ENCODE measurements at regions not wholly inside any gene's neighbourhood (a gene's known extent, or its start where the extent isn't known, plus 50 kb on each side); places are given as distances from the start of the nearest gene placed in this dataset.

DNA sequence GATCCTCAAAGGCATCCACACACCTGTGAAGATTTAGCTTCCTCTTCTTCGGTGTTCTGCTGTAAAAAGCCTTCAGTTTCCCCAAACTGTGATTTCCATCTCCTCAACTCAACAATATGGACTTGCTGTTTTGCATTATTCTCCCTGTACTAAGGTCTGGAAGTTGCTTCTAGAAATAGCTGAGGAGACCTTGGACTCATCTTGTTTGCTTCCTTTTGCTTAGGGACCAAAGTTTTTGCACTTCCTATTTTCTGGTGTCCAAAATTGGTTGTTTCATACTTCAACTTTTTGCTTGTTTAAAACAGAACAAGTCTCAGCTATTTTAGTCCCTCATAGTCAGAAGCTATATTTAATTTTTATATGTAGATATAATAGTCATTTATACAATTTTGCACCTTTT is 201.9 kb upstream of the COPS8 start:
- TF ChIP-seq, protein P1, sequence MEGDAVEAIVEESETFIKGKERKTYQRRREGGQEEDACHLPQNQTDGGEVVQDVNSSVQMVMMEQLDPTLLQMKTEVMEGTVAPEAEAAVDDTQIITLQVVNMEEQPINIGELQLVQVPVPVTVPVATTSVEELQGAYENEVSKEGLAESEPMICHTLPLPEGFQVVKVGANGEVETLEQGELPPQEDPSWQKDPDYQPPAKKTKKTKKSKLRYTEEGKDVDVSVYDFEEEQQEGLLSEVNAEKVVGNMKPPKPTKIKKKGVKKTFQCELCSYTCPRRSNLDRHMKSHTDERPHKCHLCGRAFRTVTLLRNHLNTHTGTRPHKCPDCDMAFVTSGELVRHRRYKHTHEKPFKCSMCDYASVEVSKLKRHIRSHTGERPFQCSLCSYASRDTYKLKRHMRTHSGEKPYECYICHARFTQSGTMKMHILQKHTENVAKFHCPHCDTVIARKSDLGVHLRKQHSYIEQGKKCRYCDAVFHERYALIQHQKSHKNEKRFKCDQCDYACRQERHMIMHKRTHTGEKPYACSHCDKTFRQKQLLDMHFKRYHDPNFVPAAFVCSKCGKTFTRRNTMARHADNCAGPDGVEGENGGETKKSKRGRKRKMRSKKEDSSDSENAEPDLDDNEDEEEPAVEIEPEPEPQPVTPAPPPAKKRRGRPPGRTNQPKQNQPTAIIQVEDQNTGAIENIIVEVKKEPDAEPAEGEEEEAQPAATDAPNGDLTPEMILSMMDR (IDR thresholded peaks at IDR 0.05; ENCODE audit: borderline replicate concordance, control extremely low read depth, extremely low read depth, insufficient read depth, missing control alignments) = no peak
- DNase-seq (ENCODE audit: low spot score) = no peak
- in situ Hi-C loops (cut with MboI; ENCODE audit: low sequenced_read_pairs, unreplicated experiment) = no loop called here

- DNase-seq (ENCODE audit: low spot score) = no peak
- TF ChIP-seq, protein P1 (IDR thresholded peaks at IDR 0.05; ENCODE audit: borderline replicate concordance, control extremely low read depth, extremely low read depth, insufficient read depth, missing control alignments) = no peak
- in situ Hi-C loops (cut with MboI; ENCODE audit: low sequenced_read_pairs, unreplicated experiment) = no loop called here
Measured at GRCh38 chr2:236884569-236885175, 201.0 kb upstream of the COPS8 start.

GRCh38 chr2:236886456-236886855 is 199.2 kb upstream of the COPS8 start:
- in situ Hi-C loops (cut with MboI; ENCODE audit: low sequenced_read_pairs, unreplicated experiment) = no loop called here
- TF ChIP-seq, protein P1 (IDR thresholded peaks at IDR 0.05; ENCODE audit: borderline replicate concordance, control extremely low read depth, extremely low read depth, insufficient read depth, missing control alignments) = no peak
- DNase-seq (ENCODE audit: low spot score) = no peak

GRCh38 chr2:236887531-236887930 is 198.2 kb upstream of the COPS8 start:
- DNase-seq (ENCODE audit: low spot score) = no peak
- in situ Hi-C loops (cut with MboI; ENCODE audit: low sequenced_read_pairs, unreplicated experiment) = no loop called here
- TF ChIP-seq, protein P1 (IDR thresholded peaks at IDR 0.05; ENCODE audit: borderline replicate concordance, control extremely low read depth, extremely low read depth, insufficient read depth, missing control alignments) = no peak

DNA sequence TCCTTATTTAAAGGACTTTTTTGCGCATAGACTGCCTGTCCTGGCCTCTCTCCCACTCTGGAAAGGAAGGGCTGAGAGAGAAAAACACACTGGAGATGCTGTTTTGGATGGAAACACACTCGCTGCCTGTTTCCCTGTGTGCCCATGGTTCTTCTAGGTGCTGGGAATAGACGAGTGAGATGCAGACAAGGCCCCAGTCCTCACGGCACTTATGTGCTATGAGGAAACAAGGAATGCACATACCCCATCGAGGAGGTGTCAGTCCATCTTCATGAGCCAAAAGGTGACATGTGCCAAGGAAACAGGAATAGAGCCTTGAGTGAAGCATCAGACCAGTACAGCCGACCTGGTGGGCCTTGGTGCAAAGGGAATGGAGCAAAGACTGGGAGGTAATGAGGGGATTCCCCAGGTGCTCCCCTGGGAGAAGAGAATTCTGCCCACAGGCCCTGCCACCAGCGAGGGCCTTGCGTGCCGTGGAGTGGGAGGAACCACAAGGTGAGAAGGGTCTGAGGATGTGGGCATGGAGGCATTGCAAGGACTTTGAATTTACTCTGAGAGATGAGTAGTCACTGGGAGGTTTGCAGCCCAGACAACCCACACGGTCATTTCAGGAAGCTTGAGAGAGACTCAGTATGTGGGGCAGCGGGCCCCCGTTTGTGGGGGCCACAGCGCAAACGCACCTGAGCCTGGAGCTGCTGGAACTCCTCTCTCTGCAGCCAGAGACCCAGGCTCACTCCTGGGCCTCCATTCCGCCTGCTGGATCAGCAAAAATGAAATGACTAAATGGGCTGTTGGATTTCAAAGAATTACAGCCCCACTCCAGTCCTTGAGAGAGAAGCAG is 197.5 kb upstream of the COPS8 start:
- no peak for DNase-seq (ENCODE audit: low spot score)
- in situ Hi-C loops (cut with MboI; ENCODE audit: low sequenced_read_pairs, unreplicated experiment) = no loop called here
- TF ChIP-seq, protein P1 (IDR thresholded peaks at IDR 0.05; ENCODE audit: borderline replicate concordance, control extremely low read depth, extremely low read depth, insufficient read depth, missing control alignments) = no peak

DNA sequence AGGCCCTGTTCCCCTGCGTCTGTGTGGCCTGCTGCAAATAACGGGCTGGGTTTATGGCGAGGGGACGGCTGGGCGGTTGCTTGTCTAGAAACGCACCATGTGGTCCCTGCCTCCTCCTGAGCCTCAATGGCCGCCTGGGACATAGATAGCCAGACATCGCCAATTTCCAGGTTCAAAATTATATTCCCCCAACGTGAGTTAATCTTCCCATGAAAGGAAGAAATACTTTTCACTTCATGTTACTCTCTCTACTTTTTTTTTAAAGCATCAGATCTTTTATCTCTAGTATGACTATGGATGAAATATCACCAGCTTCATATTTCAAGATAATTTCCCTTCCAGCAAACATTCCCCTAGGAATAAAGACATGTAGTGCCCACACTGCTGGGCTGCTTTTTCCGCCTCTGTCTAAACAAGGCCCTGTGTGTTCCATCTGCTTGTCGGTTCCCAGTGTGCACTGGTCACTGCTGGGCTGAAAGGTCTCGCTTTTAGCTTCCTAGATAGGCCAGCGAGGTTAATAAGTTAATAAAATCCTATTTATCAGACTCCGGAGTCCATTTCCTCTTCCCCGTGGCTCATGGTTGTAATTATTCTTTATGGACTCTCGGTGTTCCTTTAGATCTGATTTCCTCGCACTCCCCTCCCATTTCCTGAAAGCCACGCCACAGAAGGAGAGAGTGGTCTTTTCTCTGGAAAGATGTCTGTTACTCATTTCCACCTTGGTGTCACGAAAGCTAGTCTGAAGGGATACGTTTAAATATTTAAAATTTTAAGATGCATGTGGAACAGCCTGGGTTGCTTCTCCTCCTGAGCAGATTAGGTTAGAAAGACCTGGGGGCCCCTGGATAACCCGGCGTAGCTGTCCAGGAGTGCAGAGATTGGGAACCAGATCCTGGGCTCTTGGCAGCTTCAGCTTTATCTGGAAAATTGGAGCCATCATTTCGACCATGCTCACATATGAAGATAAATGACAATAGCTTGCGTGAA is 196.6 kb upstream of the COPS8 start:
- in situ Hi-C loops (cut with MboI; ENCODE audit: low sequenced_read_pairs, unreplicated experiment) = no loop called here
- DNase-seq (ENCODE audit: low spot score) = no peak

More for the DNA sequence above, 196.6 kb upstream of the COPS8 start:
- TF ChIP-seq, protein P1 (IDR thresholded peaks at IDR 0.05; ENCODE audit: borderline replicate concordance, control extremely low read depth, extremely low read depth, insufficient read depth, missing control alignments) = no peak

Measured in GM13976 (cell line).